Activated CD4-positive, alpha-beta T cell treated with anti-CD3 and anti-CD28 coated beads, Interleukin-2, amount 10 ng/mL, durations not matched to agents 24 days and 14 days (primary cell): ENCODE measurements at regions not wholly inside any gene's neighbourhood (a gene's known extent, or its start where the extent isn't known, plus 50 kb on each side); places are given as distances from the start of the nearest gene placed in this dataset.

Source experiments
- DNase-seq: peaks from one replicate; pipeline ENCODE4 v3.0.0; 2022
- H3K27ac Mint-ChIP-seq: one replicate; pipeline ENCODE4 v1.8.0; 2022; ENCODE audit warnings: mild to moderate bottlenecking, mixed read lengths
- H3K27me3 Mint-ChIP-seq: one replicate; pipeline ENCODE4 v1.8.0; 2022; ENCODE audit warnings: mixed read lengths
- H3K36me3 Mint-ChIP-seq: one replicate; pipeline ENCODE4 v1.8.0; 2022; ENCODE audit warnings: low read depth, mild to moderate bottlenecking, mixed read lengths
- H3K4me1 Mint-ChIP-seq: one replicate; pipeline ENCODE4 v1.8.0; 2021; ENCODE audit warnings: mixed read lengths
- H3K4me3 Mint-ChIP-seq: one replicate; pipeline ENCODE4 v1.8.0; 2022; ENCODE audit warnings: mild to moderate bottlenecking, moderate library complexity, mixed read lengths
- H3K9me3 Mint-ChIP-seq: one replicate; pipeline ENCODE4 v1.8.0; 2021; ENCODE audit warnings: mixed read lengths
- intact Hi-C: fragments of 100-400 bp; cut with micrococcal nuclease; formaldehyde crosslinking; loops from one replicate; pipeline ENCODE4 v1.15.1; 2023

DNA sequence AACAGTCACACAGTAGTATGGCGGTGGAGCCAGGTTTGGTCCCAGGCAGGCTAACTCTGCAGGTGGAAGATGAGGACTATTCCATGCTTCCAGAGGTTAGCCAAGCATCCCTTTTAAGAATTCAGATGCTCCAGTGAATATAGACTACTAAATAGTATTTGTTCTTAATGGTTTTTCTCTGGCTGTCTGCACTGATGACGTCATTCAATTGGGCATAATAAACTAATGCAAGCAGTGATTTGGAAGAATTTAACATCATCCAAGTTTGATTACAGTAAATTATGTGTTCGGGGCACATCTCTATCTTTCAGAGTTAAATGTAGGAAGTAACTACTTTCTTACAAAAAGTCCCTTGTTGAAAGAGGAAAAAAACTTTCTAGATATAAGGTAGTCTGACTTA, 78.8 kb upstream of the RND3 start:
- H3K4me3 Mint-ChIP-seq: no peak overlapping the region
- no peaks in the 10 kb centered on the region for H3K4me1 Mint-ChIP-seq
- H3K27ac Mint-ChIP-seq: no peak overlapping the region
- H3K36me3 Mint-ChIP-seq: no peaks in the 10 kb centered on the region
- H3K27me3 Mint-ChIP-seq: no peaks in the 10 kb centered on the region
- H3K9me3 Mint-ChIP-seq: no peaks in the 10 kb centered on the region
- no peak for DNase-seq
- intact Hi-C loops: no loop called here

DNA sequence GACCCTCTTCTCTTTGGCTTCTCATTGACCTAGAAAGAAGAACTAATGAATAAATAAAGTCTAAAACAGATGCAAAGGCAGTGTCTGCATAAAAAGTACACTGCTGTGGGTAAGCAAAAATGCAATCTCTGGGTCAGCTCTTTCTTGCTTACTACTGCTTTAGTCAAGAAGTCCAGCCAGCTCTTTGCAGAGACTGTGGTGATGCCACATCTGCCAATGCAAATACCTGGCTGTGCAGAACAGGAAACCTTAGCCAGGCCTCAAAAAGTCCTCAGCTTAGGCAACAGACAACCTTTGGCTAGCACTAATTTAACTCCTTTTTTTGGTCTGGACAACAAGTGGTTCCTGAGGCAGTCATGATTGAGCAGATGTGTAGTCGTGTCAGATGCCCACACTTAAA, 73.6 kb upstream of the RND3 start:
- intact Hi-C loops: no loop called here
- H3K36me3 Mint-ChIP-seq: no peaks in the 10 kb centered on the region
- no peak for DNase-seq
- no peak overlapping the region for H3K27ac Mint-ChIP-seq
- H3K4me1 Mint-ChIP-seq: no peaks in the 10 kb centered on the region
- no peaks in the 10 kb centered on the region for H3K27me3 Mint-ChIP-seq
- no peaks in the 10 kb centered on the region for H3K9me3 Mint-ChIP-seq
- H3K4me3 Mint-ChIP-seq: no peak overlapping the region

DNA sequence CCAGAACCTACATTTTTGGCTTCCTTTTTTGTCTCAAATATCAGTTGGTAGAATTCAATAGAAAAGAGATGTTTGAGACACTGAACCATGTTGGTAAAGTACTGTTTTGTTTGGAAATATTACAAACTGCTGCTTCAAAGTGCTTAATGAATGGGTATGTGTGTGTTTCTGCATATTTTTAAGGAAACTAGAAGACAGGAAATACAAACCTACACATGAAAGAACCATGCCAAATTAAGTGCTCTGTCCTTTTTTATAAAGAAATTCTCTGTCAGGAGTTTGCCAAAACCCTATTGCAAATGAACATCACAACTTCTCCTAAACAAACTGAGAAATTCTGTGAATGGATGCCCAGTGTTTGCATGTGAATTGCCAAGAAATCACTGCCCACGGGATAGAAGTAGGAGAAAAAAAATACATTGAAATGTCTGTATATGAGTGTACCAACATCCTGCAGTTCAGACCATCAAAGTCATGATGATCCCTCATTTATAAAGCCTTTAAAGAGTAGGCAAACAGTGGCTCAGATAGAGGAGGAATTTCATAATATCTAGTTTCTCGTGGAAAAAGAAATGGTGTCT, 69.6 kb upstream of the RND3 start:
- intact Hi-C loops: no loop called here
- H3K27me3 Mint-ChIP-seq: no peaks in the 10 kb centered on the region
- no peak overlapping the region for H3K27ac Mint-ChIP-seq
- DNase-seq: no peak
- H3K4me3 Mint-ChIP-seq: no peak overlapping the region
- H3K4me1 Mint-ChIP-seq: no peaks in the 10 kb centered on the region
- no peaks in the 10 kb centered on the region for H3K9me3 Mint-ChIP-seq
- no peaks in the 10 kb centered on the region for H3K36me3 Mint-ChIP-seq

DNA sequence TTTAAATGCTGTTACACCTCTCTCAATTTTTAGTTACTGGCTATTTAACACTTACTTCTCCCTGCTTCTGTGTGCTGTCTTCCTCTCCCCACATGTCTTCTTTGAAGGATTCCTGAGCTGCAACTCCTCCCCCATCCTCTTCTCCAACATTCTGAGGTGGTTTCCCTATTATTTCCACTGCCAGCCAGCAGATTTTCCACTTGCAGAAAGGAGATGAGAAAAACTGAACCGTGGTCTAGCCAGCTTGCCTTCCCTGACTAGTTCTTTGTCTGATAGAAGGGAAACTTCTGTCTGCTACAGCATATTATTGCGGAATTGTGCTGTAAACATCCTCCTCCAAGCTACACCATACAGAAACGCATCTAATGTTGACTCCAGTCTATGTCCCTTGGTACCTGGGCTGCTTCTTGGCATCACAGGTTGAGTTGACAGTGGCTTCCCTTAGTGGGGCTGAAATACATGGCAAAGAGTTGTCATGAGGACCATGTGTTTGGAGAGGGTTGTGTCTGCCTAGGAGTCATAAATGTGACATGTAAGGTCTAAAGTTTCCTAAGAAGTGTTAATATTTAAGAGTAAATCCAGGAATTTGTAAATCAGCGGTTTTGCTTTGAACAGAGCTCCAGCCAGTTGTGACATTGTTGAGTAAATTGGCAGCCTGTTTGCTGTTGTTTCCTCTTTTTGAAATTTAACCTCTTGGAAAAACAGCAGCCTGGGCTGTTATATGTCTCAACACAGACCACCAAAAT, 68.3 kb upstream of the RND3 start:
- H3K36me3 Mint-ChIP-seq: no peaks in the 10 kb centered on the region
- no peaks in the 10 kb centered on the region for H3K4me1 Mint-ChIP-seq
- intact Hi-C loops: no loop called here
- H3K27me3 Mint-ChIP-seq: no peaks in the 10 kb centered on the region
- DNase-seq: no peak
- no peak overlapping the region for H3K4me3 Mint-ChIP-seq
- no peak overlapping the region for H3K27ac Mint-ChIP-seq
- H3K9me3 Mint-ChIP-seq: no peaks in the 10 kb centered on the region

DNA sequence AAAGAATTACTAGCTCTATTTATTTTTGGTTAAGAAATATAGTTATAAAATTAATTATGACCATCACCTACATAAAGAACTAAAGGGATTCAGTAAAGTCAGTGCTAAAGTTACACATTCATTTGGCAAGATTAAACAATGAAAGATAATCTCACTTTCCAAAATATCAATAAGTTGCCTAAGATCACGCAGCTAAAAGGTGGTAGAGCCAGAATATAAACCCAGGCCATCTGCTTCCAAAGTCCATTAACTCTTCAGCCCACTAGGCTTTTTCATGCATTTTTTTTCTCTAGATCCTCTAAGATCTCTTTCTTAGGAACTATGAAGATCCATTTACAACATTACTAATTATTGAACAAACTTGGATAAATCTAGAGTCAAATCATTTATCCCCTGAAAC, 66.6 kb upstream of the RND3 start:
- no peaks in the 10 kb centered on the region for H3K36me3 Mint-ChIP-seq
- no peak overlapping the region for H3K27ac Mint-ChIP-seq
- H3K4me3 Mint-ChIP-seq: no peak overlapping the region
- H3K4me1 Mint-ChIP-seq: no peaks in the 10 kb centered on the region
- no peak for DNase-seq
- intact Hi-C loops: no loop called here
- H3K9me3 Mint-ChIP-seq: no peaks in the 10 kb centered on the region
- H3K27me3 Mint-ChIP-seq: no peaks in the 10 kb centered on the region

DNA sequence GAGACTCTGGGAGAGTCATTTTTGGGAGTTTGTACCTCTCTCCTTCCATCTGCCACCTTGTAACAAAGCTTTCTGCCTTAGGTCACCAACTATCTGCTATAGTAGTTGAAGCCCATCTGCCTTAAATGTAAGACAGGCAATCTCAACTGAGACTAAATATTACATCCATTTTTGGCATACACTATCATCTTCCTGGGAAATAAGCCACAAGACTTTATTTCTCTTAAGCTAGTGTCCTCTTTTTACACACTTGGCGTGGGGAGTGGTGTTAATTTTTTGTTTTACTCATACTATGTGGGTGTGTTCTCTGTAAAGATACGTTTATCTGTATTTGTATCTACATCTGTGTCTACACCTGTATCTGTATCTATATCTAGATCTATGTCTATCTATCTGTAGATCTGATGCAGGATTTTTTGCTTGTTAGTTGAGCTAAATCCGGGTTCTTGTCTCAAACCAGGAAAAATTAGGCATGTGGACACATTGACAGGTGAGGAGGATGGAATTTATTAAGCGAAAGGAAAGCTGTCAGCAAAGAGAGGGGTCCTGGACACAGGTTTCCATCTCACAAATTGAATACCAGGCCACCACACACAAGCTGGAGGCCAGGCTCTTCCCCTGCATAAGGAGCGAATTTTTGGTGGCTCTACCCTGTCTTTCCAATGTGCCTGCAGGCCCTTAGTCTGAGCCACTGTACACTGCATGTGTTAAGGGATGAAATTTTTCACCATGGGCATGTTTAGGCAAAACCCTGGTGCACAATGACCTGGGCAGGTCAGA, 64.8 kb upstream of the RND3 start:
- no peak for DNase-seq
- Mint-ChIP-seq H3K4me3 (no peak overlapping the region), H3K27me3 (no peaks in the 10 kb centered on the region), H3K36me3 (no peaks in the 10 kb centered on the region), H3K9me3 (no peaks in the 10 kb centered on the region), H3K27ac (no peak overlapping the region), H3K4me1 (no peaks in the 10 kb centered on the region)
- intact Hi-C loops: no loop called here

DNA sequence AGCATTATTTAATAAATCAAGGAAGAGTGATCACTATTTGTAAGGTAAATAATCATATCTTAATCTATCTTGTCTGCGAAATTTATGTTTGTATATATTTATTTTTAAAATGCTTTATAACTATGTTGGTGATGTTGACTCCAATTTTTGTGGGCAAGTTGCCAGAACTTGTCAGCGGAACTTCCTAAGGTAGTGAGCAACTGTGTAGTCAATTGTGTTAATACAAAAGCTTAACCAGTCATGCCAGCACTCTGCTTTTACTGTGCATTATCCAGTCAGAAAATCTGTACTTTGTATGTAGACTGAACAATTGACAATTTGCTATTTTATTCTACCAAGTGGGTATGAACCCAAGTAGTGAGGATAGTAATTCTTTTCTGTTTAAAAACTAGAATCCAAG, 61.9 kb upstream of the RND3 start:
- no peak overlapping the region for H3K27ac Mint-ChIP-seq
- H3K27me3 Mint-ChIP-seq: no peaks in the 10 kb centered on the region
- no peaks in the 10 kb centered on the region for H3K4me1 Mint-ChIP-seq
- H3K36me3 Mint-ChIP-seq: no peaks in the 10 kb centered on the region
- DNase-seq: no peak
- intact Hi-C loops: no loop called here
- H3K4me3 Mint-ChIP-seq: no peak overlapping the region
- H3K9me3 Mint-ChIP-seq: no peaks in the 10 kb centered on the region

DNA sequence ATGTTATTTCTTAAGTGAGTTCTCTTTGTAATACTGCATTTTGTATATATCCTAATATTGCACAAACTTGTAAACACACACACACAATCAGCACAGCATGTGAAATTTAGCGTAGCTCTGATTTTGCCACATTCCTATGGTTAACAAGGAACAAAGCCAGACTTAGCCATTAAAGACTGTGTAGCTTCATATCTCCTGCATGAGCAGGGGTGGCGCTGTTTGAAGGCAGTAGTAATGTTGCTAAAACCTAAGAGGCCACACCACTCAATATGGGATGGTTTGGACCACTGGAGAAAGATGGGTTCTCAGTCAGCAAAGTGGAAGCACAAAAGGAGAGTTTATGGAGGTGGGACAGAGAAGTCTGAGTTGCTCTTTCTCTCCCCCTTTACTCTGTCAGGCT, 61.1 kb upstream of the RND3 start:
- H3K27me3 Mint-ChIP-seq: no peaks in the 10 kb centered on the region
- no peak for DNase-seq
- intact Hi-C loops: no loop called here

DNA sequence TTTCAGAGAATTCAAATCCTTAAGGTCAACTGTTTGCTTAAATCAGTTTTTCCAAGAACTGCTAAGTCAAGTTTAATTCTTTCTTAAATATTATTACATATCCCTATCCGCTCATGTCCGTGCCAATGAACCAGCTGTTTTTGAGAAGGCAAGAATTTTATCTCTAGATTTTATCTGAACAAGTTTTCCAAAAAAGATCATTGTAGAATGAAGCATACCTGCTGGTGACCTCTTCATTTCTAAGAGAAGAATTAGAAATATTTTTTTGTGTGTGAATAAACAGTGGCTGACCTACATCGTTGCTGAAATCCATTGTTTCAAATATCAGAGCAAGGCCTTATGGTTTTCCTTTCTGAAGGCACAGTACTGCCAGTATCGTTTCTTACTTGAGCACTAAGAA, 58.4 kb upstream of the RND3 start:
- no peak overlapping the region for H3K27ac Mint-ChIP-seq
- no peaks in the 10 kb centered on the region for H3K27me3 Mint-ChIP-seq
- no peak for DNase-seq
- intact Hi-C loops: no loop called here
- H3K4me3 Mint-ChIP-seq: no peak overlapping the region
- H3K4me1 Mint-ChIP-seq: no peaks in the 10 kb centered on the region
- H3K36me3 Mint-ChIP-seq: no peaks in the 10 kb centered on the region
- no peaks in the 10 kb centered on the region for H3K9me3 Mint-ChIP-seq

More for the DNA sequence above, 61.1 kb upstream of the RND3 start:
- H3K9me3 Mint-ChIP-seq: no peaks in the 10 kb centered on the region
- no peaks in the 10 kb centered on the region for H3K4me1 Mint-ChIP-seq
- no peak overlapping the region for H3K27ac Mint-ChIP-seq
- no peak overlapping the region for H3K4me3 Mint-ChIP-seq
- no peaks in the 10 kb centered on the region for H3K36me3 Mint-ChIP-seq

DNA sequence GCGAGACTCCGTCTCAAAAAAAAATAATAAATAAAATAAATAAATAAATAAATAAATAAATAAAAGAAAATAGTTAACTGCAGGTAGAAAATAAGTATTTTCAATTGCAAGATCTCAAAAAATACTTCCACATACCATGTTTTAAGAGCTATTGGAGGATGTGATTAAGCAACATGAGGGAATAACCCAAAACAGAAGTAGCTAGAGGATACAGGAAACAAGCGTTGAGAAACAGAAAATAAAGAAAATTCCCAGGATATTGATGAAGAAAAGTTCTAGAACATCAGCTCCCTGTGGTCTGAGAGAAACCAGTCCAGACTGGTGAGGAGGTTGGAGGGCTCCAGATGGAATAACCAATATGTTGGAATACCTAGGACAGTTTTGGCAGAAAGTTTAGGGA, 57.3 kb upstream of the RND3 start:
- Mint-ChIP-seq H3K27me3 (no peaks in the 10 kb centered on the region), H3K27ac (no peak overlapping the region)
- intact Hi-C loops: no loop called here

DNA sequence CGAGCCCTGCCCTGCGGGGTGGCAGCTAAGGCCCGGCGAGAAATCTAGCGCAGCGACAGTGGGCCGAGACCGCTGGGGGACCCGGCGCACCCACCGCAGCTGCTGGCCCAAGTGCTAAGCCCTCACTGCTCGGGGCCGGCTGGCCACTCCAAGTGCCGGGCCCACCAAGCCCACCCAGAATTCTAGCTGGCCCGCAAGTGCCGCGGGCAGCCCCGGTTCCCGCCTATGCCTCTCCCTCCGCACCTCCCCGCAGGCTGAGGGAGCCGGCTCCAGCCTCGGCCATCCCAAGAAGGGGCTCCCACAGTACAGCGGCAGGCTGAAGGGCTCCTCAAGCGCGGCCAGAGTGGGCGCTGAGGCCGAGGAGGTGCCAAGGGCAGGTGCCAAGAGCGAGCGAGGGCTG, 55.2 kb upstream of the RND3 start:
- H3K27ac Mint-ChIP-seq: no peak overlapping the region
- H3K27me3 Mint-ChIP-seq: no peaks in the 10 kb centered on the region
- no peak for DNase-seq
- H3K4me1 Mint-ChIP-seq: no peaks in the 10 kb centered on the region
- intact Hi-C loops: no loop called here
- no peak overlapping the region for H3K4me3 Mint-ChIP-seq
- no peaks in the 10 kb centered on the region for H3K9me3 Mint-ChIP-seq
- H3K36me3 Mint-ChIP-seq: no peaks in the 10 kb centered on the region

More for the DNA sequence above, 57.3 kb upstream of the RND3 start:
- DNase-seq: no peak
- no peaks in the 10 kb centered on the region for H3K36me3 Mint-ChIP-seq
- H3K4me1 Mint-ChIP-seq: no peaks in the 10 kb centered on the region
- no peak overlapping the region for H3K4me3 Mint-ChIP-seq
- H3K9me3 Mint-ChIP-seq: no peaks in the 10 kb centered on the region

DNA sequence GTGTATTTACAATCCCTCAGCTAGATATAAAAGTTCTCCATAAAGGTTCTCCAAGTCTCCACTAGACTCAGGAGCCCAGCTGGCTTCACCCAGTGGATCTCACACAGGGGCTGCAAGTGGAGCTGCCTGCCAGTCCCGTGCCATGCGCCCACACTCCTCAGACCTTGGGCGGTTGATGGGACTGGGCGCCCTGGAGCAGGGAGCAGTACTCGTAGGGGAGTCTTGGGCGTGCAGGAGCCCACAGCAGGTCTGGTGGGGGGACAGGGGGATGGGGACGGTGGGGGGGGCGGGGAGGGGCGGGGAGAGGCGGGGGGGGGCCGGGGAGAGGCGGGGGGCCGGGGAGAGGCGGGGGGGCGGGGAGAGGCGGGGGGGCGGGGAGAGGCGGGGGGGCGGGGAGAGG, 54.7 kb upstream of the RND3 start:
- no peaks in the 10 kb centered on the region for H3K27me3 Mint-ChIP-seq
- H3K27ac Mint-ChIP-seq: no peak overlapping the region
- intact Hi-C loops: no loop called here
- no peaks in the 10 kb centered on the region for H3K9me3 Mint-ChIP-seq
- no peaks in the 10 kb centered on the region for H3K36me3 Mint-ChIP-seq
- H3K4me1 Mint-ChIP-seq: no peaks in the 10 kb centered on the region
- no peak overlapping the region for H3K4me3 Mint-ChIP-seq
- no peak for DNase-seq

DNA sequence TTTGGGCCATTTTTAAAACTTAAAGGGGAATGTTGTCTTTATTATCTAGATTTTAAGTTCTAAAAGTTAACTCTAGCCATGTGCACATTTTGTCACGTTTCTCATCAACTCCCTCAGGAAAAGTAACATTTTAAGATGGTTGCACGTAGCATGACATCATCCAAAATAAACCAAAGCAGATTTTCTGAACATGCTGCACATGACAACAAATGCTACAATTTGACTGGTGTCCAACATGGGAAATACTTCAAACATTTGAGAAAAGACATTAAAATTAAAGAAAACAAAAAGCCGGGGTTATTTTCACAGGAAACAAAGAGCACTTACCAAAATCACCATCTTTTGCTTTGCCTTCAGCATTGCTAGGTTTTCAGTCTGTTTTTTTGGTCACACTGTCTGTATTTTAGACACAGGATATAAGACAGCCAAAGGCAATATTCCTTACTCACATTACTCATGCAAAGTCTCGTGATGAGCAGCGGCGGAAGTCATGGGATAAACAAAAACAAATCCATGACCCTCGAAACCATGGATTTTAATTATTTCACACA, 51.3 kb upstream of the RND3 start:
- intact Hi-C loops: no loop called here
- Mint-ChIP-seq H3K27me3 (no peaks in the 10 kb centered on the region), H3K9me3 (no peaks in the 10 kb centered on the region), H3K36me3 (no peaks in the 10 kb centered on the region), H3K4me1 (no peaks in the 10 kb centered on the region), H3K4me3 (no peak overlapping the region), H3K27ac (no peak overlapping the region)
- no peak for DNase-seq
